GM21576 (cell line): ENCODE measurements at regions not wholly inside any gene's neighbourhood (a gene's known extent, or its start where the extent isn't known, plus 50 kb on each side); places are given as distances from the start of the nearest gene placed in this dataset.
"Not testable (repeated sequence)": the region's sequence is repeated elsewhere in the genome, so short reads cannot be mapped to it uniquely, and the experiment has no call there.

ENCODE experiments used
- ATAC-seq: cut with Tn5 transposase; IDR thresholded peaks from one replicate; pipeline ENCODE4 v1.9.1; 2021; ENCODE audit warnings: mild to moderate bottlenecking, moderate library complexity; ENCODE audit not compliant: unreplicated experiment

DNA sequence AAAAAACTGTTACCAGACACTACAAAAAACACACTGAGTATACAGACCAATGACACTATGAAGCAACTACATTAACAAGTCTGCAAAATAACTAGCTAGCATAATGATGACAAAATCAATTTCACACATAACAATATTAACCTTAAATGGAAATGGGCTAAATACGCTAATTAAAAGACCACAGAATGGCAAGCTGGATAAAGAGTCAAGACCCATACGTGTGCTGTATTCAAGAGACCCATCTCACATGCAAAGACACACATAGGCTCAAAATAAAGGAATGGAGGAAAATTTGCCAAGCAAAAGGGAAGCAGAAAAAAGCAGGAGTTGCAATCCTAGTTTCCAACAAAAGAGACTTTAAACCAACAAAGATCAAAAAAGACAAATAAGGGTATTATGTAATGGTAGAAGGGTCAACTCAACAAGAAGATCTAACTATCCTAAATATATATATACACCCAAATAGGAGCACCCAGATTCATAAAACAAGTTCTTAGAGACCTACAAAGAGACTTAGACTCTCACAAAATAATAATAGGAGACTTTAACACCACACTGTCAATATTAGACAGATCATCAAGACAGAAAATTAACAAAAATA lies 158.6 kb downstream of the ALDH8A1 start:
- not testable (repeated sequence) for ATAC-seq

DNA sequence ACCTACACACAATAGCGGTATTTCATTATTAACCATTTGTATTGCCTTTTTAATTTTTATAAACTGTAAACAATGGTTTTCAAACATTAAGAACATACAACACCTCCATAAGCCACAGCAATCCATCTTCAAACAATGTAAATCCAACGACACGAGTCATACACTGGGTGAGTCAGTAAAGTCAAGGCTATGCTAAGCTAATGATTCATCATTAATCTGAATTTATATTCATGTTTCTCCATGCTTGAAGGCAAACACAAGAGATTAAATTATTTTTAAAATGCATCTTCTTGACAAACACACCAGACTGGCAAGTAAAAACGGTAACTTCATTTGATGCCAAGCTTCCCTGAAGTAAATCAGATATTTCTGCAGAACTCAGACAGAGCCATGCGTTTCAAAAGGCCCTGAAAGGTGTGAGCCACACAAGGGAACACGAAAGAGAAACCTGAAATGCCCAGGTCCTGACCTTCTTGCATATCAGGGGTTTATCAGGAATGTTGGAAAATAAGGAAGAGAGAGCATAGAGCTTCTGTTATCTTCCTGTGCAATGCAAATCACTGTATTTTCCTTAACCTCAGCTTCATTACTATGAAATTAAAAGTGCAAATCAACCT lies 162.5 kb downstream of the ALDH8A1 start:
- no peak for ATAC-seq

DNA sequence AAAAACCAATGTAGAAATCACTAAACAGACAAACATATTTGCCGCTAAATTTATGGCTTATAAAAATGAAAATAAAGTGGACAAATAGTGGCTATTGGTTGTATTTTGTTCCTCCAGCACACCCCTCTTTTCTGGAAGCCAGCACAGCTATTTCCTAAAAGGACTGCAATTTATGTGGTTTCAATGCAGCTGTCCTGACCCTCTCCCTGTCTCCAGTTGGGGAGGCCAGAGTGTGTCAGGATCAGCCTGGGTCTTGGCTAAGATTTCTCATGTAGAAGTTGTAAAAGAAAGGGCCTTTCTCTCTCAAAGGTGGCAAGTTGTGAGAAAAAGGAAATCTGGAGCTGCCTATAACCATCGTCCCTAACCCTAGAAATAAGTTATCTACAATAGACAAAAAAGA lies 165.6 kb downstream of the ALDH8A1 start:
- ATAC-seq: no peak

DNA sequence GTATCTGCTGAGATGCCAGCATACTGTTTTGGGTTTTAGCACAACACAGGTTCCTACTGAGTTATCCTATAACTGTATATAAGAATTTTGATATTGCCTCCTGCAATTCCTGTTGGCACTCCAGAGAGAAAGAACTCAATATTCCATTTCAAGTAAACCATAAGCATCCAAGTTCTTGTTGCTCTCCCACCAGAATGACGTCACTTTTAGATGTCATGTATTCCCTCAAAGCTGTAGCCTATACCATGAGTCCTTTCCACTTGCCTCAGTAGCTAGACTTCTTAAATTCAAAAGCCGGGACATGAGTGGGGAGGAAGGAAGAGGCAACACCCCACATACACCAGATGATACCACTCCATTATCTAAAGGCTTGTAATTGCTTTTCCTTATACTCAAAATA lies 171.5 kb downstream of the ALDH8A1 start:
- ATAC-seq: no peak

DNA sequence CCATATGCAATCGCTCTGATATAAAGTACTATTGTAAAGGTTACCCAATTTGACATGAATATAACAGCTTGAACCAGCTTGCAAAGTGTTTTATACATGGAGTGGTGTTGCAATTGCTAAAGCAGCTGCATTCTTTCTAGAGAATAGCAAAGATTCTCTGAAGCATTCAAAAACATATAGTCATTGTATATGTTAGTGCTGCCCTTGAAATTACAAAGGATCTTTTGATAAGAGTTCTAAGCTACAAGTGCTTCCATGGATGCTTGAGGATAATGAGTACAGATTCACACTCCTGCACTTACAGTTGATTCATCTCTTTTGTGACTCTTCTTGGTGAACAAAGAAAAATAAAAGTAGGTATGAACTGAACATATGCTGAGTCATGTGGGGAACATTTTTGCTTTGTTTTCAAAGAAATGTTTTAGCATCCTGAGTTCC lies 175.7 kb downstream of the ALDH8A1 start:
- ATAC-seq: no peak

DNA sequence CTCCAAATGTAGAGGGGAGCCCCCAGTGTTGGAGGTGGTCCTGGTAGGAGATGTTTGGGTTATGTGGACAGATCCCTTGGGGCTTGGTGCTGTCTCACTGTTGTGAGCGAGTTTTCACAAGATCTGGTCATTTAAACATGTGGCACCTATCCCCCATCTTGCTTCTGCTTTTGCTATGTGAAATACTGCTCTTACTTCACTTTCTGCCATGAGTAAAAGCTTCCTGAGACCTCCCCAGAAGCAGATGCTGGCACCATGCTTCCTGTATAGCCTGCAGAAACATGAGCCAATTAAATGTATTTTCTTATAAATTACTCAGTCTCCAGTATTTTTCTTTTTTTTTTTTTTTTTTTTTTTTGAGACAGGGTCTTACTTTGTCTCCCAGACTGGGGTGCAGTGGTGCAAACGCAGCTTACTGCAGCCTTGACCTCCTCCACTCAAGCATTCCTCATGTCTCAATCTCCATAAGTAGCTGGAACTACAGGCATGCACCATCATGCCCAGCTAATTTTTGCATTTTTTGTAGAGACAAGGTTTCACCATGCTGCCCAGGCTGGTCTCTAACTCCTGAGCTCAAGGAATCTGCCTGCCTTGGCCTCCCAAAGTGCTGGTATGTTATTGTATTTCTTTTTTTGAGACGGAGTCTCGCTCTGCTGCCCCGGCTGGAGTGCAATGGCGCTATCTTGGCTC lies 177.1 kb downstream of the ALDH8A1 start:
- no peak for ATAC-seq

DNA sequence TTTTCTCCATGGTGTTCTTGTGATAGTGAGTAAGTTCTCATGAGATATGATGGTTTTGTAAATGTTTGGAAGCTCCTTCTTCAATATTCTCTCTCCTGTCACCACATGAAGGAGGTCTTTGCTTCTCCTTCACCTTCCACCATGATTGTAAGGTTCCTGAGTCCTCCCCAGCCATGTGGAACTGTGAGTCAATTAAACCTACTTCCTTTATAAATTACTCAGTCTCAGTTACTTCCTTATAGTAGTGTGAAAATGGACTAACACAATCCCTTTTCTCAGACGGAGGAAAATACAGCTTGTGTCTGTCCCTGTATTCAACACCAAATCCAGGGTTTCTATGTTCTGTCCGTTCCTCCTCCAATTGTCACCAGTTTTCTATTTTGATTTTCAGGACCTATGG lies 181.0 kb downstream of the ALDH8A1 start:
- no peak for ATAC-seq

- ATAC-seq: no peak
These were observed 183.4 kb downstream of the ALDH8A1 start for GRCh38 chr6:134766497-134766896.

DNA sequence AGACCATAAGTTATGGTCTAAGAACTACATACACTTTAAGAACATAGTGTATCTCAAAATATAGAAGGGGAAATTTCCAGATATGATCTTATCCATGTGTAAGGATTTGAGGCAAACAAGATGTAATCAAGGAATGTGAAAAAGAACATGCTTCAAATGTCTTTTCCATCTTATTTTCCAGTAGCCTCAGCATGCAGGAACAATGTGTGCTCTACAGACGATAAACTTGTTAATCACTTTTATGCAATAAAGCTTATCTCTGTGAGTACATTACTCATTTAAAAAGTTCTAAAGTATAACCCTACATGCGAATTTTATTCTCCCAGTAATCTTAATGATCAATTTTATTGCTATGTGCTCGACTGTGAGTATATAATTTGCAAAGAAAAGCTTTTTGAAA lies 185.2 kb downstream of the ALDH8A1 start:
- ATAC-seq: no peak

DNA sequence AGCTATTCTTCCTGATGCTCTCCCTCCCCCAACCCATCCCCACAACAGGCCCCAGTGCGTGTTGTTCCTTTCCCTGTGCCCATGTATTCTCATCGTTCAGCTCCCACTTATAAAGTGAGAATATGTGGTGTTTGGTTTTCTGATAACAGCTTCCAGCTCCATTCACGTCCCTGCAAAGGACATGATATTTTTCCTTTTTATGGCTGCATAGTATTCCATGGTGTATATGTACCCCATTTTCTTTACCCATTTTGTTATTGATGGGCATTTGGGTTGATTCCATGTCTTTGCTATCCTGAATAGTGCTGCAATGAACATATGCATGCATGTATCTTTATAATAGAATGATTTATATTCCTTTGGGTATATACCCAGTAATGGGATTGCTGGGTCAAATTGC lies 186.3 kb downstream of the ALDH8A1 start:
- ATAC-seq: not testable (repeated sequence)

- ATAC-seq: no peak
These were observed 191.3 kb downstream of the ALDH8A1 start for GRCh38 chr6:134758621-134759020.

DNA sequence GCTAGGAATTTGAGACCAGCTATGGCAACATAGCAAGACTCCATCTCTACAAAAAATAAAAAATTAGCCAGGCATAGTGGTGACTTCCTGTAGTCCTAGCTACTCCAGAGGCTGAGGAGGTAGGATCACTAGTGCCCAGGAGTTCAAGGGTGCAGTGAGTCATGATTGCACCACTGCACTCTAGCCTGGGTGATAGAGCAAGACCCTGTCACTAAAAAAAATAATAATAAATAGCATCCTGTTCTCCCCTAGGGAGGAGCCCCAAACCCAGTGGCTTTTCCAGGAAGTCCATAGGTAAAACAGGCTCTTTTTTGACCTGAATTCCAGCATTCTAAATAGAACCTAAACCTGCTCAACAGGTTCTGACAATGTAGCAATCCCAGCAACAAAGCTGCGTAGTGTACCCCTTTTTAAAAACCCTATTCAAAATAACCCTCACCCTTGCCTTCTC lies 192.0 kb downstream of the ALDH8A1 start:
- ATAC-seq: no peak

DNA sequence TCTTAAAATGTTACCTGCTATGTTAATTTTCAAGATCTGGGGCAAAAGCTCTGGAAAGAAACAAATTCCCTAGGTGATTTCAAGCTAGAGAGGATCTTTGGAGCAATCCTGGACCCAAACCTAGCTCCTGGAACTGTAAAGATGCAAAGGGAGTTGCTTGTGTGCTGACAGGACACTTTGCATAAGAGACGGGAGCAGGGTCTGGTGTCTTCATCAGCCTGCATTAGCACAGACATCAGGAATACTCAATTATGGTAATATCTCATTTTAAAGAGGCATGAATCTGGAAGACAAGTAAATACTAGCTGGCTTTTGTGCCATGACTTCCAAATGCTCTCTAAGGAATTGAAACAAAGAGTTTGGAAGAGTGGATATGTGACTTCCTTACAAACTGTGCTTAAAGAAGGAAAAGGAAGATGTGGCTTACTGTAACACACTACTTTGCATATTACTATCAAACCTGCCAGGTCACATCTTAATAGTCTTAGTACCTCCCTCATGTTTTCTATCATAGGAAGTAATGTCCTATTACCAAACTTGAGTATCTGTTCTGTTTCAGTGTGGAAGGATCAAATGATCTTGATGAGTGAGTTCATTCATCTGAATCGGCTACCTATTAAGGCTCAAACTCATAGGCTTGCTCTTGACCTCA lies 193.4 kb downstream of the ALDH8A1 start:
- ATAC-seq: no peak

GRCh38 chr6:134754013-134754690 lies 195.7 kb downstream of the ALDH8A1 start:
- no peak for ATAC-seq

- no peak for ATAC-seq
These were observed 196.9 kb downstream of the ALDH8A1 start for GRCh38 chr6:134753001-134753400.

DNA sequence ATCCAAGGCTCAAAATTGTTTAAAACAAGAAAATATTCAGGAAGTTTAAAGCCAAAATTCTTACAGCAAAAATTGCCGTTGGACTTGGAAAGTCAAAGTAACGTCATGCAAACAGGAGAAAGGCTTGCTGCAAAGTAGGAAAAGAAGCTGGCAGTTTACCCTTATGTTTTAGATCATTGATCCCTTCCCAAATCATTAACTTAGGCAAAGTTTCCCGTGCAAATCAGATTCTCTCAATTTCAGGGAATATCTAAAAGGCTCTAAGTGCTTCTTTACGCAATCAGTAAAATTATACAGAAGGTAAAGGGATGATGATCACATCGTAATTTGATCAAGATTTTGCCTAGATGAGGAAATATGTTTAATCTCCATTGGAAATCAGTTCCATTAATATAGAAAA lies 197.5 kb downstream of the ALDH8A1 start:
- ATAC-seq: no peak

DNA sequence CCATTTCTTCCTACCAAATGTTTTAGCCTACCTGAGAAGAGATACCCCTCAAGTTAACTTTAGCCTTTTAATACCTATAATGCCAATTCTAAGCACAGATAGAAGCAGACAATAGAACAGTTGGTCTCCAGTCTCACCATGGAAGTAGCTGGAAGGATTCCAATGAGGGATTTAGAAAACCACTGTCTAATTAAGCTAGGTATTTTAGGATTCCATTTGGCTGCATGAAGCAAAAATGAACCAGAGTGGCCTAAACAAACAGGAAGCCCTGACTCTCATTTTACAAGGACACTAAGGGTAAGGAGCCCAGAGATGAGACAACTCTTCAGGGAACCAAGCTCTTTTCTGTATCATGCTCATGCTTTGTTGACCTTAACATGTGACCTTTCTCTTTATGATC lies 199.2 kb downstream of the ALDH8A1 start:
- ATAC-seq: no peak

- ATAC-seq: no peak
These were observed 201.4 kb downstream of the ALDH8A1 start for GRCh38 chr6:134748484-134748883.

- not testable (repeated sequence) for ATAC-seq
These were observed 202.7 kb downstream of the ALDH8A1 start for GRCh38 chr6:134747197-134747596.

DNA sequence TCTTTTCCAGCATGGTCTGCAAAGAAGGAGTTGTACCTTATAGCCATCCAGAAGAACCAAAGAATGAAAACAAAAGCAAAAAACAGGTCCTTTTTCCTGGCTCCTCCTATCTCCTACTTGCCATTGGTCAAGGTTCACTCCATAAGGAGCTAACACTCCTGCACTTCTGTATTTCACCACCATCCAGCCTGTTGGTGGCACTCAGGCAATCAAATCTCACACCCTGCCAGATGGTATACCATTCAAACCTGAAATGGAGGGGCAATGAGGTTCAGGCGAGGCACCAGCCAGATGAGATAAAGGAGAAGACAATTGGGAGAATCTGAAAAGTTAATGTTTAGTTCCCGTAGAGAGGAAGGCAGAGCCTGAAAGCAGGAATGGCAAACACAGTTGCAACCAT lies 203.8 kb downstream of the ALDH8A1 start:
- no peak for ATAC-seq

GRCh38 chr6:134745192-134745591 lies 204.7 kb downstream of the ALDH8A1 start:
- ATAC-seq: not testable (repeated sequence)
